ENCODE measurements at regions not wholly inside any gene's neighbourhood (a gene's known extent, or its start where the extent isn't known, plus 50 kb on each side); places are given as distances from the start of the nearest gene placed in this dataset.

DNA sequence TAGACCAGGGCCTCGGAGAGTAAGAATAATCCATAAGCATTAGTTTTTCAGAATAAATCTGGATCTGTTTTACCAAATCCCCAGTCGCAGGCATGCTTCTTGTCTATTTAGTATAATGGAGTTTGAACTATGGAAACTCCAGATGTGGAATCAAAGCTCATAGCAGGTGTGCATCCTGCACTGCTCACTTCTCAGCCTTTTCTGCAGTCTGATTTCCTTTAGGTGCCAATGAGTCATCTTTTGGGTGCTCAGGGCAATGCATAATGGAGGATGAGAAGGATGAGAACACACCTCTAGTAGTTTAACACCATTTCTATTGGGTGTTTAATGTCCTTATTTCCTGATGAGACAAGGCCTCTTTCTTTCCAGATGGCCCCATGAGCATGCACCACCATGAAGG is 961.2 kb downstream of the TMEM121 start:
- H3K4me3 ChIP-seq (ENCODE audit: low read depth, low read length) = no peak overlapping the region
- H3K27ac ChIP-seq (ENCODE audit: low read depth) = no peak overlapping the region
- no peak for DNase-seq (ENCODE audit: extremely low spot score)
- WGBS = 53% methylated on average over 2 of the region's 2 CpGs
- no peaks in the 10 kb centered on the region for H3K4me1 ChIP-seq (ENCODE audit: insufficient read depth)
- no peaks in the 10 kb centered on the region for H3K36me3 ChIP-seq (ENCODE audit: insufficient read depth)

DNA sequence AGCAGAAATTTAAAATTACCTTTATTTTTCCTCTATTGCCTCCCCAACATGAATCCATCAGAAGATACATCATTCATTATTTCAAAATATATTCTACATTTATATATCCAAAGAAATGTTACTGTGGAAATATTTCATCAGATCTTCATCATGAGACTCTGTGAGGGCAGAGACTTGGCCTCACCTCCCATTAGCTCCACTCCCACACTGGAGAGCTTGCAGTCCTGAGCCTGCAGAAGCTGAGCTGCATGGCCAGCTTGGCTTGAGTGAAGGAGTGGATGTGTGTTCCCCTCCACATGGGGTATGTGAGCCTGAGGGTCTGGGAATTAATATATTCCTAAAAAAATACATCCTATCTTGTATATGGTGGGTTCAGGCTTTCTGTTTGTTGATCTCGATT is 961.9 kb downstream of the TMEM121 start:
- no peak overlapping the region for H3K4me3 ChIP-seq (ENCODE audit: low read depth, low read length)
- H3K27ac ChIP-seq (ENCODE audit: low read depth) = no peak overlapping the region
- DNase-seq (ENCODE audit: extremely low spot score) = no peak
- 61% methylated on average over 1 of the region's 1 CpG for WGBS
- no peaks in the 10 kb centered on the region for H3K4me1 ChIP-seq (ENCODE audit: insufficient read depth)
- H3K36me3 ChIP-seq (ENCODE audit: insufficient read depth) = no peaks in the 10 kb centered on the region

DNA sequence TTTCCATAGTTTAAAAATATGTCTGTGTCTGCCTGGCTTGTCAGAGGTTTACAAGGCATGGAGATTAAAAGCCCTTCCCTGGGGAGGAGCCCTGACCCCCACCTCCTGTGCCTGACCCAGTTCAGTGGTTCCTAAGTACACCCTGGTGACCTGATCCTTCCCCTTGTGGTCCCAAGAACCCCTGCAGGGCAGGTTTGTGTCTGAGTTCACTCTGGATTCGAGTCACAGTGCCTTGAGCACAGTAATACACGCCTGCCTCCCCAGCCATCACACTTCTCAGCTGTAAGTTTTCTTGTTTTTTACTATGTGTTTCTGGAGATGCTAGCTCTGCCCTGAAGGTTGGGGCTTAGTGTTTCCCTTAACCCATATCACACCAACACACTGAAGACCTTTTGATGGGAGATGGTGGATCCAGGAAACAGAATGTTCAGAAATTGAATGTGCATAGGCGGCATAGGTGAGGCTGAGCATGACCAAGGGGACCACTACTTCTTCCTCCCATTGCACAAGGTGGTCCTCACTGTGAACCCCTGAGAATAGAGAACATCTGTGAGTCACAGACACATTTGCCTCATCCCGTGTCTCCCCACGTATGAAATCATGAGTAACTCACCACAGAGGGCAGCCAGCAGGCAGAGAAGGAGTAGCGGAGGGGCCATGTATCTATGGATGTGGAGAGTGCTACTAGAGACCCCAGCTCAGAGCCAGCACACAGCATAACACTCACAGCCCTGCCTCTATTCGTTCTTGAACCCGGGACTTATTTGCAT is 962.9 kb downstream of the TMEM121 start:
- no peak for DNase-seq (ENCODE audit: extremely low spot score)
- Histone ChIP-seq H3K36me3 (ENCODE audit: insufficient read depth) (no peaks in the 10 kb centered on the region), H3K4me1 (ENCODE audit: insufficient read depth) (no peaks in the 10 kb centered on the region), H3K27ac (ENCODE audit: low read depth) (no peak overlapping the region), H3K4me3 (ENCODE audit: low read depth, low read length) (no peak overlapping the region)
- WGBS = 55% methylated on average over 8 of the region's 8 CpGs

DNA sequence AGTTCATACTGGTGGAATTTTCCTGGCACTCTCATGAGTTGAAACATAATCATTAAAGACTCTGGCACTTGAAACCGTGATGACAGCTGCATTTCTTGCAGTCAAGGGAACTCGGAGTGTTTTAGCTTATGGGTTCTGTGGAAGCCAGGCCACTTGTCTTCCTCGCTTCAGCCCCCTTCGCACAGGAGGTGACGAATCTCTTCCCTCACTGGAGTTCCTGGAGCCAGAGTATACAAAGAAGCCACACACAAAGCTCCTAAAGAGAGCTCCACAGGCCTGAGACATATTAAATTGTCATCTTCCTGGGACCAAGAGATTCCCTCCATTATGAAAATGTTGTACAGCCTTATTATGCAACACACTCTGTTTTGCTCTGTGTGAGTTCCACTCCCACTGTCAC is 964.1 kb downstream of the TMEM121 start:
- no peaks in the 10 kb centered on the region for H3K36me3 ChIP-seq (ENCODE audit: insufficient read depth)
- H3K4me3 ChIP-seq (ENCODE audit: low read depth, low read length) = no peak overlapping the region
- WGBS = 67% methylated on average over 5 of the region's 5 CpGs
- H3K27ac ChIP-seq (ENCODE audit: low read depth) = no peak overlapping the region
- DNase-seq (ENCODE audit: extremely low spot score) = no peak
- no peaks in the 10 kb centered on the region for H3K4me1 ChIP-seq (ENCODE audit: insufficient read depth)

DNA sequence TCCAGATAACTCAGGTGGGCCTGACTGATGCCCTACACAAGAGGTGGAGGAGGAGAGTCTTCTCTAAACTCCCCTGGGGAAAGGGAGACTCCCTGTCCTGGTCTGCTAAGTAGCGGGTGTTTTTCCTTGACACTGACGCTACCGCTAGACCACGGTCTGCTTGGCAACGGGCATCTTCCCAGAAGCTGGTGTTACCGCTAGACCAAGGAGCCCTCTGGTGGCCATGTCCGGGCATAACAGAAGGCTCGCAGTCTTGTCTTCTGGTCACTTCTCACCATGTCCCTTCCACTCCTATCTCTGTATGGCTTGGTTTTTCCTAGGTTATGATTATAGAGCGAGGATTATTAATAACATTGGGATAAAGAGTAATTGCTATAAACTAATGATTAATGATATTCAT is 965.5 kb downstream of the TMEM121 start:
- 73% methylated on average over 9 of the region's 9 CpGs for WGBS
- Histone ChIP-seq H3K4me3 (ENCODE audit: low read depth, low read length) (no peak overlapping the region), H3K4me1 (ENCODE audit: insufficient read depth) (no peaks in the 10 kb centered on the region), H3K27ac (ENCODE audit: low read depth) (no peak overlapping the region), H3K36me3 (ENCODE audit: insufficient read depth) (no peaks in the 10 kb centered on the region)
- no peak for DNase-seq (ENCODE audit: extremely low spot score)

DNA sequence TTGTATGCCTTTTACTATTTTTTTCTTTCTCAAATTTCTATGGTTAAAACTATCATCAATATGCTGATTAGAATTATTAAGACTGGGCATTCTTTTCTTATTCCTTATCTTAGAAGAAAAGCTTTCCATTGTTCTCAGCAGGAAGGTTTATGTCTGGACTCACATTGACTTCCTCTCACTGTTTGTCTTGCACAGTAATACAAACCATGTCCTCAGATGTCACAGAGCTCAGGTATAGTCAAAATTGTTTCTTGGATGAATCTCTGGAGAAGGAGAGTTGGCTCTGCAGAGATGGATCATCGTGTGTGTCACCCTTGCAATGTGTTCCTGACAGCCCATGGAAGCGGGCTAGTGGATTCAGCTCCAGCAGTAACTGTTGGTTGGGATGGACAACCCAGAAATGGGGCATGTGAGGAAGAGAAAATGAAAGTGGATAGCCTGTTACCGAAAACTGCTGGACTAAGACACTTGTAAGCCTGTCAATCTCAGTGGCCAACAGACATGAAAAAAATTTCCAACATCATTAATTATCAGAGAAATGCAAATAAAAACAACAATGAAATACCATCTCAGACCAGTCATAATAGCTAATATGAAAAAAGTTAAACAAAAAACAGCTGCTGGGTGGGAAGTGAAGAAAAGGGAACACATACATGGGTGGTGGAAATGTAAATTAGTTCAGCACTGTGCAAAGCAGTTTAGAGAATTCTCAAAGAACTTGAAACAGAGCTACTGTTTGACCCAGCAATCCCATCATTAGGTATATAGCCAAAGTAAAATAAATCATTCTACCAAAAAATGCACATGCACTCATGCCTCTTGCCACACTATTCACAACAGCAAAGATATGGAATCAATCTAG is 967.8 kb downstream of the TMEM121 start:
- Histone ChIP-seq H3K36me3 (ENCODE audit: insufficient read depth) (no peaks in the 10 kb centered on the region), H3K4me1 (ENCODE audit: insufficient read depth) (no peaks in the 10 kb centered on the region), H3K4me3 (ENCODE audit: low read depth, low read length) (no peak overlapping the region), H3K27ac (ENCODE audit: low read depth) (no peak overlapping the region)
- no peak for DNase-seq (ENCODE audit: extremely low spot score)
- WGBS = 36% methylated on average over 3 of the region's 3 CpGs

DNA sequence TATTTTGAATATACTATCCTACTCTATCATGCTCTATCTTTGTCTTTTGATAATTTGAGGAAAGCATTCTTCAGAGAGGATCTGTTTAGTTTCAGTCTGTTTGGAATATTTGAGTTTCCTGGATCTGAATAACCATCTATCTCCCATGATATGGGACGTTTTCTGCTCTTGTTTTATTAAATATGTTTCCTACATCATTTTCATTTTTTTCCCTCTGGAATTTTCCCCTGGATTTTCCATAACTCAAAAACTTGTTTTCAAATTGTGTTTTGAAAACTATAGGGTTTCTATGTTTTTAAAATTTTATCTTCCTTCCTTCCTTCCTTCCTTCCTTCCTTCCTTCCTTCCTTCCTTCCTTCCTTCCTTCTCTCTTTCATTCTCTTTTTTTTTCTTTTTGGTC is 974.2 kb downstream of the TMEM121 start:
- Histone ChIP-seq H3K27ac (ENCODE audit: low read depth) (no peak overlapping the region), H3K36me3 (ENCODE audit: insufficient read depth) (no peaks in the 10 kb centered on the region), H3K4me1 (ENCODE audit: insufficient read depth) (no peaks in the 10 kb centered on the region), H3K4me3 (ENCODE audit: low read depth, low read length) (no peak overlapping the region)
- DNase-seq (ENCODE audit: extremely low spot score) = no peak
- 30% methylated on average over 1 of the region's 1 CpG for WGBS

DNA sequence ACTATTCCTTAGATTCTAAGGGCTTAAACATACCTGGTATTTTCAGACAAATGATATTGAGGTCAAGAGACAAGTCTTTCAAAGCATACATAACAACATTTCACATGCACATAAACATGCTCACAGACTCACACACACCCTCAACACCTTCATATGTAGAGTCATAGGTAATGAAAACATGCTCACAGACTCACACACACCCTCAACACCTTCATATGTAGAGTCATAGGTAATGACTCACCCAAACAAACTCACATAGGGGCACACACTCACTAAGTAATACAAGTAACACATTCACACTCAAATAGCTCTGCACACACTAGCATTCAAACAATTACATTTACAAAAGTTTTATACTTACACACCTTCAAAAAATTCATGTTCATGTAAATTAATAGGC is 975.5 kb downstream of the TMEM121 start:
- H3K27ac ChIP-seq (ENCODE audit: low read depth) = no peak overlapping the region
- no peaks in the 10 kb centered on the region for H3K4me1 ChIP-seq (ENCODE audit: insufficient read depth)
- no peak for DNase-seq (ENCODE audit: extremely low spot score)
- H3K36me3 ChIP-seq (ENCODE audit: insufficient read depth) = no peaks in the 10 kb centered on the region
- H3K4me3 ChIP-seq (ENCODE audit: low read depth, low read length) = no peak overlapping the region

DNA sequence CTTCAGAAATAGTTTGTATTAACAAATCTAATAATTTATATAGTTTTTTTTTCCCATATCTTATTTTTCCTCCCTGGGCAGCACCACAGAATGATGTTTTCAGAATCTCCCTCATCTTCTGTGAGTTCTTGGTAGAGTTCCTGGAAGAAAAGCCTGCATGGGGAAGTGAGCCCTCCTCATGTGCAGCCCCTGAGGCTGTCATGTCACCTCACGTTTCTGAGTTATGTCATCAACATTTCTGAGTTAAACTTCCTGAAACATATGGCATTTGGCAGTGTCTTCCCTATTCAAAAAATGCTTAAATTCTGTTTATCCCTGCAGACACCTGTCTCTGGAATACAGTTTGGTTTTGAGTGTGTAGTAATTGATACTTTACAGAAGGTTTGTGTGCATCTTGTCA is 979.0 kb downstream of the TMEM121 start:
- no peaks in the 10 kb centered on the region for H3K4me1 ChIP-seq (ENCODE audit: insufficient read depth)
- H3K27ac ChIP-seq (ENCODE audit: low read depth) = no peak overlapping the region
- H3K4me3 ChIP-seq (ENCODE audit: low read depth, low read length) = no peak overlapping the region
- WGBS = 28% methylated on average over 1 of the region's 1 CpG
- DNase-seq (ENCODE audit: extremely low spot score) = no peak
- no peaks in the 10 kb centered on the region for H3K36me3 ChIP-seq (ENCODE audit: insufficient read depth)

DNA sequence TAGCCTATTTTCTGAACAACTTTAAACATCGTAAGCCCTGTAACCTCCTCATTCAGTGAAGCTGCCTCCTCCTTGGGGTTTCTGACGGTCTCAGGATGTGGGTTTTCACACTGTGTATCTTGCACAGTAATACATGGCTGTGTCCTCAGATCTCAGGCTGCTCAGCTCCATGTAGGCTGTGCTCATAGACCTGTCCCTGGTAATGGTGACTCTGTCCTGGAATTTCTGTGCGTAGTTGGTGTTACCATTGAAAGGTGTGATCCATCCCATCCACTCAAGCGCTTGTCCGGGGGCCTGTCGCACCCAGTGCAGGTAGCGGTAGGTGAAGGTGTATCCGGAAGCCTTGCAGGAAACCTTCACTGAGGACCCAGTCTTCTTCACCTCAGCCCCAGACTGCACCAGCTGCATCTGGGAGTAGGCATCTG is 980.5 kb downstream of the TMEM121 start:
- Histone ChIP-seq H3K36me3 (ENCODE audit: insufficient read depth) (no peaks in the 10 kb centered on the region), H3K4me3 (ENCODE audit: low read depth, low read length) (no peak overlapping the region), H3K4me1 (ENCODE audit: insufficient read depth) (no peaks in the 10 kb centered on the region), H3K27ac (ENCODE audit: low read depth) (no peak overlapping the region)
- no peak for DNase-seq (ENCODE audit: extremely low spot score)
- 75% methylated on average over 8 of the region's 8 CpGs for WGBS

DNA sequence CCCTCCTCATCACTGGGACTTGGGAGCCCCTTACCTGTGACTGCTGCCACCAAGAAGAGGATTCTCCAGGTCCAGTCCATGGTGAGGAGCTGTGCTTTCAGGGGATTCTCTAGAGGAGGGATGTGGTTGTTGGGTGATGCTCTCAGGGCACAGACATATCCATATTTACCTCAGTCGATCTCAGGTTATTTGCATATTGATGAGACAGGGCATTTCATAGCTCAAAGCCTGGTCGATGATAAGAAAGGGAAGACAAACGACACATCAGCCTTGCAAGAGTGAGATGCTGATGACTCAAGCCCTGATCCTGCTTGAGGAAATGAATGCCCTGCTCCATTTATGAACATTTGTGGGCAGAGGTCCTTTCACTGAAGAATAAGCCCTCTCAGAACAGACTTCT is 981.0 kb downstream of the TMEM121 start:
- Histone ChIP-seq H3K27ac (ENCODE audit: low read depth) (no peak overlapping the region), H3K36me3 (ENCODE audit: insufficient read depth) (no peaks in the 10 kb centered on the region), H3K4me3 (ENCODE audit: low read depth, low read length) (no peak overlapping the region), H3K4me1 (ENCODE audit: insufficient read depth) (no peaks in the 10 kb centered on the region)
- DNase-seq (ENCODE audit: extremely low spot score) = no peak
- WGBS = 54% methylated on average over 3 of the region's 3 CpGs

DNA sequence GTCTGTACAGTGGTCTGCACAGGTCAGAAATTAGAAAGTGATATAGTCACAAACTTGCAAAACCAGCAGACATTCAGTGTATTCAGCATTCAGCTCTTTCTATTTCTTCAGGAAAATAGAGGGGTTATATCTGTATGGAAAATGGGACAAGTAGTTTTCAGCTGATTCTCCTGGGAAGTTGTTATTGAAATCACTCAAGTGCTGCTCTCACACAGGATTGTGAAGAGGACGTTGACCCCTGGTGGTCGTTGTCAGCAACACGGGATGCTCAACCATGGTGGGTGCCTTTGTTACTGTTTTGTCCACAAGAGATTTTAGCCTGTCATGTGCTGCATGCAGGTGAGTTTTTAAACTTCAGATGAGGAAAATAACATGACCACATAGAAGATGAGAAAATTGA is 981.8 kb downstream of the TMEM121 start:
- 40% methylated on average over 3 of the region's 3 CpGs for WGBS
- H3K36me3 ChIP-seq (ENCODE audit: insufficient read depth) = no peaks in the 10 kb centered on the region
- no peak for DNase-seq (ENCODE audit: extremely low spot score)
- H3K4me3 ChIP-seq (ENCODE audit: low read depth, low read length) = no peak overlapping the region
- H3K4me1 ChIP-seq (ENCODE audit: insufficient read depth) = no peaks in the 10 kb centered on the region
- no peak overlapping the region for H3K27ac ChIP-seq (ENCODE audit: low read depth)

DNA sequence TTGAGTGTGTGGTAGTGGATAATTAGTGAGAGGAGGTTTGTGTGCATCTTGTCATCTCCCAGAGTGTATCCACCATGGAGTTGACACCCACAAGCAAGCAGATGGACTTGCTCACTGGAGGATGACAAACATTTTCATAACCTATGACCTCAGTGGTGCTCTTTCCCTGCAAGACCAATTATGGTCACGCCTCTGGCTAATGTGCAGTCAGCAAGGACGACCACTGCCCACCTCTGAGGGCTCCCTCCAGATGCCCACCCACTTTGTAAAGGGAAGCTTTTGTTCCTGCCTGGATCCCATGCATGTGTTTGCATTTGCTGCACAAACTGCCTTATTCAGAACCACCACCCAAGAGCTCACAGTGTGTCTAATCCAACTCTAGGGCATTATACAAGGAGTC is 982.8 kb downstream of the TMEM121 start:
- H3K27ac ChIP-seq (ENCODE audit: low read depth) = no peak overlapping the region
- no peak overlapping the region for H3K4me3 ChIP-seq (ENCODE audit: low read depth, low read length)
- no peaks in the 10 kb centered on the region for H3K36me3 ChIP-seq (ENCODE audit: insufficient read depth)
- WGBS = 38% methylated on average over 2 of the region's 2 CpGs
- H3K4me1 ChIP-seq (ENCODE audit: insufficient read depth) = no peaks in the 10 kb centered on the region
- no peak for DNase-seq (ENCODE audit: extremely low spot score)

DNA sequence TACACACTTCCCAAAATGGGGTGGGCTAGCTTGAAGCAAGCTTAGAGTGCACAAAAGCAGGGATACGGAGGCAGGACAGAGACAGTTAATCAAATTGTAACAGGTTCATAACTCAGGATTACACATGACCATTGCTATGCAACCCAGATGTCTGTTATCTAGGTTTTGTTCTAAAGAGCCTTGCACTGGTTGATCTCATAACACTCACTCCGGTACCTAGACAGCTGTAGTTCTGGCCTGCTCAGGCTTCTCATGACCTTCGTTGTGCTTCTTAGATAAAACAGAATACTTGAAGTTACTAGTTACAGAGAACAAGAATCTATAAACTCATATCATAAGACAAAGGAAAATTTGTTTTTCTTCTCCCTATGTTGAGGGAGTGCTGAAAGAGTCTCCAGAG is 983.4 kb downstream of the TMEM121 start:
- Histone ChIP-seq H3K4me3 (ENCODE audit: low read depth, low read length) (no peak overlapping the region), H3K36me3 (ENCODE audit: insufficient read depth) (no peaks in the 10 kb centered on the region), H3K4me1 (ENCODE audit: insufficient read depth) (no peaks in the 10 kb centered on the region), H3K27ac (ENCODE audit: low read depth) (no peak overlapping the region)
- 58% methylated on average over 3 of the region's 3 CpGs for WGBS
- no peak for DNase-seq (ENCODE audit: extremely low spot score)

All from urinary bladder (tissue), 3 donors.